NCI-H2081 treated with DMSO at 0.1 percent for 48 hours (cell line): ENCODE measurements at regions not wholly inside any gene's neighbourhood (a gene's known extent, or its start where the extent isn't known, plus 50 kb on each side); places are given as distances from the start of the nearest gene placed in this dataset.

Experiments
- DNase-seq: peaks from one replicate; lab custom pipeline; 2025; lab: John Stamatoyannopoulos, UW

DNA sequence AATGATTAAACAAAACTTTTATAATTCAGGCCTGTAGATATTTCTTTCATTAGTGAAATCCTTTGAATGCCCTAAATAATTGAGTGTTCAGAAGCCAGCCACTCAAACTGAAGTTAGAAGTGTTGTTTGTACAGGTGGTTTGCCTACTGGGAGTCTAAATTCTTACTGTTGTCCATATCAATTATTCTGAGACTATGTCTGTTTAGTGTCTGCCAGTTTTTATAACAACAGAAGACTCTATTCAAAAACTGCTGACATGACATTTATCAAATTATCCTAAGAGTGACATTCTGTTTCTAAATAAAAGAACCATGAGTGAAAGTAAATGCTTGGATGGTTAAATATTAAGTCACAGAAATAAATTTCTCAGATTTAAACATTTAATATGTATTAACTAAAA is 375.1 kb downstream of the FAT4 start:
- no peak for DNase-seq

- no peak for DNase-seq
These were observed 378.5 kb downstream of the FAT4 start for GRCh38 chr4:125693228-125693627.

DNA sequence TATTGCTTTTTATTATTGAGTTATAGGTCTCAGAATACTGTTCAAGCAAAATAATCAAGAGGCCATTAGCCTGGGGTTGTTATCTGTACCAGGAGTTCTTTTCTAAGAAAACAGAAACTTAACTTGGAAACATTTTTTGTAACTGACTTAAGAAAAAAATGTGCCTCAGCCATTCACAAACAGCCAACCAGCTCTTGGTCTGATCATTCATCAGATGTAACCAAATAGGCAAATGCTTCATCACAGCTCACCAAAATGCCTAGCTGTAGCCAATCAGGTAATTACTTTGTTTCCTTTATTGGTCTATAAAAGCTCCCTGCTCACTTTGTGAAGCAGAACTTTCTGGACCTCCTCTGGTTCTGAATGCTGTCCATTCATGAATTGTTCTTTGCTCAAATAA is 387.7 kb downstream of the FAT4 start:
- DNase-seq = no peak

GRCh38 chr4:125703443-125703842 is 388.7 kb downstream of the FAT4 start:
- no peak for DNase-seq

GRCh38 chr4:125704726-125705125 is 390.0 kb downstream of the FAT4 start:
- no peak for DNase-seq

GRCh38 chr4:125705681-125706080 is 390.9 kb downstream of the FAT4 start:
- DNase-seq = no peak

DNA sequence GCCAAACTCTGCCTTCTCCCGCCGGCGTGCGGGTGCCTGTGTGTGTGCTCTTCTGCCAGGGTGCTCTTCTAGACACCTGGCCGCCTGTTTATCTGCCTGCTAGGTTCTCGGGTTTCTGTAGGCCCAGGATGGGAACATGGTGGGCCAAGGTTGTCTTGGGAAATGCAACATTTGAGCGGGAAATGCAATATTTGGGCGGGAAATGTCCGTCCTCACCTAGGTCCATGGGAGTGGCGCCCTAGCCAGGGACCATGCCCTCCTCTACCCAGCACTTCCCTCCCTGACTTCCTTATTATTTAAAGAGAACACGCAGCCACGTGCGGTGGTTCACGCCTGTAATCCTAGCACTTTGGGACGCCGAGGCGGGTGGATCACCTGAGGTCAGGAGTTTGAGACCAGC is 392.6 kb downstream of the FAT4 start:
- DNase-seq = no peak

DNA sequence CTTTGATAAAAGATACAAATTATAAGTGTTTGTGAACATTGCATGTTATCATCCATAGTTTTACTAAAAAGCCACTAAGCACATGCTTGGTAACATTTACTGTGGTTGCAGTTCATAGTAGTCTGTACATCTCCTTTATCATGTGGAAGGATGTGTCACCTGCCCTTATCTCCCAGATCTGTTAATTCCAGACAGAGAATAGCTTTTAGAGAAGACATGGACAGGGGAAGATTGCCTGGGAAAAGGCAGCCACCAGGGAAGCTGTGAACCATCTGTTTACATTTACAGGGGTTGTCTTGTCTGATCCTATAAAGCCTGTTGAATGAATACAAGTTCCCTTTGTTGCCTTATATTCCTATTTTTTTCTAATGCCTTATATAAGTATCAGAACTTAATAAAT is 396.0 kb downstream of the FAT4 start:
- no peak for DNase-seq

DNA sequence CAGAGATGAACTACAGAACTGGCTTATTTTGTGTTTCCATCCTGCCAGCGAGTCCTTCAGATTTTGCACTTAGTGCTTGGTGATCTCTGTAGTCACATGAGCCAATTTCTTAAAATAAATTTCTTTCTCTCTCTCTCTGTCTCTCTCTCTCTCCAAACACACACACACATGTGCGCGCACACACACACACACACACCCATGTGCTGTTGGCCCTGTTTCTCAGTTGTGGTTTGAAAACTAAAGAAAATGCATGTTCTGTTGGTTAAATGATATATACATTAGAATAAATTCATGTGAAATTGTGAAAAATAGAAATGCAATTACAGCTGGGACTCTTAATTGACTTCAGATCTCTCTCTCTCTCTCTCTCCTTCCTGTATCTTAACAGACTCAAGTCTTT is 399.3 kb downstream of the FAT4 start:
- DNase-seq = no peak

DNA sequence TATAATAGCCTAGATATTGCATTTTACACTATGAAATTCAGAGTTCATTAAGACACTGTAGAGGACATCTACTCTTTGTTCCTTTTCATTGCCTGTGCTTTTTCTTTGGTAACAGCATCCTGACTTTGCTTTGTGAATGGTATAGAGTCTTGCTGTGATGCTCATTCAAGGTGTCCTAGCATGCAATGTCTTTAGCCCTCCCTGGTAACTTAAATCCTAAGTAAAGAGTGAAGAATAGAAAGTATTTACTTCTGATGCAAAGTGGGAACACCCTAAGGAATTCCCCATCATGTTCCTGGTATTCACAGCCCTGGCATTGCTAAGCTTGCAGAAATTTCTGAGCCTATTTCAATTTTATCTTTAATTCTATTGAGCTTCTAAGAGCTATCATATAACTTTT is 400.1 kb downstream of the FAT4 start:
- DNase-seq = no peak

DNA sequence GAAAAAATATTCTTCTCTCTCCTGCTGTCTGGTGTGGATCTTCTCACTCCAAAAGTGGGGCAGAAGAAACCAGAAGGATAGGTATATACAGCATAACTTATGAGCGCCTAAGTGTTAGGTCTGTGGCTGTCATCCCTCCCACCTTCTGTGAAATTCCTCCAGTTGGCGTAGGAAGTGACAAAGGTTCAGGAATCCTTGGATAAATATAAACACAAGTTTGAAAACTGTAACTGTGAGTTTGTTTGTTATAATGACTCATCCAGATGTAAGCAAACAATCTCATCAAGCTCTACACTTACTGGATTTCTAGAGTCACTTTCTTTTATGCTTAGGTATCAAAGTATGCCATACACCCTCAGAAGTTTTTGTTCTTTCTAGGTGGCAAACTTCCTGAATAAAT is 405.2 kb downstream of the FAT4 start:
- no peak for DNase-seq

GRCh38 chr4:125722009-125722408 is 407.3 kb downstream of the FAT4 start:
- DNase-seq = no peak

DNA sequence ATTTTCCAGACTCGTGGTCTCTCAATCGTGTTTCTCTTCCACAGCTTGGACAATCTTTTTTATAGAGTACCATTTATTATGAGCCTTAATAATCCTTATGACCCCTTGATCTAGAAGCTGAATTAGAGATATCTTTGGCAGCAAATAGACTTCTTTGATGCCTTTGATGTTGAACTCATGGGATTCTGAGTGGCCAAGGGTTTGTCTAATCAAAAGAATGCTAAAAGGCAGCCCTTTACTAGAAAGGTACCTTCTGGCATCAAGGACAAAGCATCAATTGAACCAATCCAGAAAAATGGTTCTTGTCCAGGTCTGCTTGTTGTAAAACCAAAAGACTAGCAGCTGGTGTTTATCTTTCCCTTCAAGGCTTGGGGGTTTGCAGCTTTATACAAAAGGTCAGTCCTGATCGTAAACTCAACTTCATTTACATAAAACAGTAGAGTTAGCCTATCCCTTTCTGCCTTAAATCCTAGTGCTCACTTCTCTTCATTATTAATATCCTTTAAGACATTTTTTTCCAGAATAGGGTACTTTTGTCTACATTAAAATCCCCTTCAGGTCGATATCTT is 411.3 kb downstream of the FAT4 start:
- no peak for DNase-seq

DNA sequence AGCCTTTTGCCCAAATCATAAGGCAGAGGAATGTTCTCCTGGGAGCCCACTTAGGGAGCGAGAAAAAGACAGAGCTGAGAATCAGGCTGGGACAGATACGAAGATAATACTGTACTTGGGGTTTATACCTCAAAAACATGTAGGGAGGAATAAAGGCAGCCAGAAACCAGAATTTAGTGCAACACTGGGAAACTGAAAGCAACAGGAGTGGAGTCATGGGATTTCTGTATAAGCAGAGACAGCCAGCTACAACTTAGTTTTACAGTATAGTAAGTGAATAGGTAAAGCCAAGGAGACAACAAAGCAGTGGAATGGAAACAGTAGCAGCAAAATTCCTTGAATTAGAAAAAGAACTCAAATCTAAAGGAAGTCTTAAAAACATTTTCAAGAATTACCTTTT is 413.2 kb downstream of the FAT4 start:
- no peak for DNase-seq

DNA sequence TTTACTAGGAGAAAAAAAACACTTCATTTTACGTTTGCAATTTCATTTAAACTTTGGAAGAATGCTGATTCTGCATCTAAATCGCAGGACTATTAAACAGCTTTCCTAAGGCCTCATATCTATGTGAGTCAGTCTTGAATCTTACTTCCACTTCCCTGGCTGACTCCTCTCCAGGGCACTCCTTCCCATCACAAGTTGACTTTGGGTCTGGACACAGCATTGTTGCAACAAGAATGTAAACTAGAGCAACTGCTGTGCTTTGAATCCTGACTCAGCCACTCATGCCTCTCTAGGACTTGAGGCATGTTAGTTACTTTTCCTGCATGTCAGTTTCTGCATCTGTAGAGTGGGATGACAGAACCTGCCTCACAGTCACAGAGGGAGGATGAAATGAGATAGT is 413.8 kb downstream of the FAT4 start:
- no peak for DNase-seq

- DNase-seq = no peak
These were observed 414.4 kb downstream of the FAT4 start for GRCh38 chr4:125729171-125729570.

GRCh38 chr4:125732632-125733031 is 417.9 kb downstream of the FAT4 start:
- no peak for DNase-seq

GRCh38 chr4:125734504-125734903 is 419.7 kb downstream of the FAT4 start:
- DNase-seq = no peak

GRCh38 chr4:125735102-125735501 is 420.3 kb downstream of the FAT4 start:
- no peak for DNase-seq

DNA sequence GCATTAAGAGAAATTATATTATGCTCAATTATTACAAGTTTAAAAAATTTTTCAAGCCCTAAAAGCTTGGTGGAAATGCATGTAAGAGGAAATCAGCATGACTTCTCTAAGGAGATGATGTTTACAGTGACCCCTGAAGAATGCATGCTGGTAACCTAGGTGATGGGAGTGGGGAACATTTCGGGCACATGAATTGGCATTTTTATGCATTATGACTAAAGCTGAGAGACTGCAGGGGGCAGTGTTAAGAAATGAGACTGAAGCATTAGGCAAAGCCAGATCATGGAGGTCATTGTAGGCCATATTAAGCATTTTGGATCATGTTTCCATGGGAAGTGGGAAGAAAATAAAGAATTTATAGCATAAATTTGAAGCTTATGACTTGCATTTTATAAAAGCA is 421.3 kb downstream of the FAT4 start:
- no peak for DNase-seq

GRCh38 chr4:125739760-125740159 is 425.0 kb downstream of the FAT4 start:
- no peak for DNase-seq

- DNase-seq = no peak
These were observed 427.2 kb downstream of the FAT4 start for GRCh38 chr4:125741825-125742452.

DNA sequence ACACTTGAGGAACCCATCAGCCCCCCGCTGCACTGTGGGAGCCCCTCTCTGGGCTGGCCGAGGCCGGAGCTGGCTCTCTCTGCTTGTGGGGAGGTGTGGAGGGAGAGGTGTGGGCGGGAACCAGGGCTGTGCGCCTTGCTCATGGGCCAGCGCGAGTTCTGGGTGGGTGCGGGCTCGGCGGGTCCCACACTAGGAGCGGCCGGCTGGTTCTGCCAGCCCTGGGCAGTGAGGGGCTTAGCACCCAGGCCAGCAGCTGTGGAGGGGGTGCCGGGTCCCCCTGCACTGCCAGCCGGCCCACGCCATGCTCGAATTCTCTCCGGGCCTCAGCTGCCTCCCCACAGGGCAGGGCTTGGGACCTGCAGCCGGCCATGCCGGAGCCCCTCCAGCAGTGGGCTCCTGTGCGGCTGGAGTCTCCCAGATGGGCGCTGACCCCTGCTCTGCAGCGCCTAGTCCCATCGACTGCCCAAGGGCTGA is 430.2 kb downstream of the FAT4 start:
- DNase-seq = no peak

DNA sequence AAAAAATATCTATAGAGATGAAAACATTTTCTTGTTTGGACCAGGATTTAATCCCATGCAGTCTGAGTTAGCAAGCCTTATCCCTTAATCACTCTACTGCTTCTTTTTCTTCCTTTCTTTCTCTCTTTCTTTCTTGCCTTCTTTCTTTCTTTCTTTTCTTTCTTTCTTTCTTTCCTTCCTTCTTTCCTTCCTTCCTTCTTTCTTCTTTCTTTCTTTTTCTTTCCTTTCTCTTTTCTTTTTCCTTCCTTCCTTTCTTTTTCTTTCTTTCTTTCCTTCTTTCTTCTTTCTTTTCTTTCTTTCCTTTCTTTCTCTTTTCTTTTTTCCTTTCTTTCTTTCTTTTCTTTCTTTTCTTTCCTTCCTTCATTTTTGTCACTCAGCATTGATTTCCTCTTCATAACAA is 434.6 kb downstream of the FAT4 start:
- DNase-seq = no peak
